HG03565 (cell line): ENCODE measurements at regions not wholly inside any gene's neighbourhood (a gene's known extent, or its start where the extent isn't known, plus 50 kb on each side); places are given as distances from the start of the nearest gene placed in this dataset.

Experiments
- ATAC-seq: cut with Tn5 transposase; IDR thresholded peaks from one replicate; pipeline ENCODE4 v1.9.1; 2021; ENCODE audit warnings: mild to moderate bottlenecking, moderate library complexity; ENCODE audit not compliant: unreplicated experiment

- ATAC-seq = no peak
Observed at GRCh38 chr18:53819671-53820070, 404.8 kb downstream of the MBD2 start.

- no peak for ATAC-seq
Observed at GRCh38 chr18:53819174-53819573, 405.3 kb downstream of the MBD2 start.

- ATAC-seq = no peak
Observed at GRCh38 chr18:53817976-53818950, 406.2 kb downstream of the MBD2 start.

DNA sequence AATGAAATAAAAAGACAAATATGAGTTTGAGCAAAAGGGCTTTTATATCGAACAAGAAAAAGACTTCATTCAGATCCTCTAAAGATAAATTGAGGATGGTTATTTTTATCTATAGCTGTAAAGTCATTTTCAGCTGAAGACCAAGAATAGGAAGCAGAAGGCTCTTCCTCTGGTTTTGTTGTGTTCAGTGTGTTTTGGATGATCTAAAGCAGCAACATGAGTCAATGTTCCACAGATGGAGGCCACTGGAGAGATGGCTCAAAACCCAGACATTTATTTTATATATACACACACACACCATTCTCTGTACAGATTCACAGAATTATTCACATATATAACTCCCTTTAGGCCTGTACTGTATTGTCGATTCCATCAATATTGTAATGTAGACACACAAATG, 424.3 kb downstream of the MBD2 start:
- ATAC-seq = no peak

DNA sequence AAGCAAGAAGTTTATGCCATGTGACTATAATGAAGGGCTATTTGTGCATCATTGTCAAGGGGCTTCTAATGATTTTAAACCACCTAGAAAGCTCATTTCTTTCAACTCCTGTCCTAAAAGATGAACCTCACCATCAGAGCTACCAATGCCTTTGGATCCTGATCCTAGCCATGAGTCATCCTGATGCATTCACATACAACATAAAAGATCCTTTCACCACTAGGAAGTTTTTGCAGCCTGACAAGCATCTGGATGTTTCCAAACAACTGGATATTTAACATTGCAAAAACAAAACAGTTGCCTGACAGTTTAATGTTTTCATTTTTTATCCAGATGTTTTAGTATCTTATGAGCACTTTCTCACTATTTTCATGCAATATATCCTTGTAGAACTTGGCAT, 425.3 kb downstream of the MBD2 start:
- ATAC-seq = no peak

DNA sequence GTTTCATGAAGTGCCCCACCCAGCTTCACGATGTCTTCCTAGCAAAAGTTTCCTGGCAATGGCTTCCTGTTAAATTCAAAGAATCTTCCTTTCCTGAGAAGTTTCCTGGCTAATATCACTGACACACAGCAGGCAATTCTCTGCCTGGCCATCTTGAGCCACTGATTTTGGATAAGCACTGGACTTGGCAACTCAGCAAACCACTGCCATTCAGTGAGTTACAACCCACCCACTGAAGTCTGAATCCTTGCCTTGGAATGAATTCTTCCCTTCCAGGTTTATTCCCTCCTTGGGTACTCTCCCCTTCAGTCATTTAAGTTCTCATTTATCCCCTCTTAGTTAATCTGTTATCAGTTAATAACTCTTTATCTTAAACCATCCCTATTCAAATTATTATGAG, 426.0 kb downstream of the MBD2 start:
- ATAC-seq = no peak

DNA sequence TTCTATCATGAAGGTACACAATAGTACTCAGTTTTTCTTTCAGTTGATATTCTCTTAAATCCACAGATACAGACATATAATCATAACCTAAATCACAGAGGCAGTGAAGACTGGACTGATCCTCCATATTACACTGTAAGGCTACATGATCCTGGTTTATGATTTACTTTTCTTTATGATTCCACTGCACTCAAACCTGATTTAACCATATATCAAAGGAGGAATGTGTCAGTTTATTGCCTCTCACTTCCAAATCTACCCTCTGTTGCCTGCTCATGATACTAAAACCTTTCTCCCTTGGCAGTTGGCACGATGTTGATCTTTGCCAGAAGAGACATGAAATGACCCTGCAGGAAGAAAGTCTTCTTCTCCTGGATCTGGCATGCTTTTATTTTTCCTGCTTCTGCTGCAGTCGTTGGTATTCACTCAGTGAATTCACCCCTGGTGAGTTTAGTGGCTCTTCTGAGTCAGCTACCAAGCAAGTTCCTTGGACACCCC, 426.4 kb downstream of the MBD2 start:
- ATAC-seq = no peak

DNA sequence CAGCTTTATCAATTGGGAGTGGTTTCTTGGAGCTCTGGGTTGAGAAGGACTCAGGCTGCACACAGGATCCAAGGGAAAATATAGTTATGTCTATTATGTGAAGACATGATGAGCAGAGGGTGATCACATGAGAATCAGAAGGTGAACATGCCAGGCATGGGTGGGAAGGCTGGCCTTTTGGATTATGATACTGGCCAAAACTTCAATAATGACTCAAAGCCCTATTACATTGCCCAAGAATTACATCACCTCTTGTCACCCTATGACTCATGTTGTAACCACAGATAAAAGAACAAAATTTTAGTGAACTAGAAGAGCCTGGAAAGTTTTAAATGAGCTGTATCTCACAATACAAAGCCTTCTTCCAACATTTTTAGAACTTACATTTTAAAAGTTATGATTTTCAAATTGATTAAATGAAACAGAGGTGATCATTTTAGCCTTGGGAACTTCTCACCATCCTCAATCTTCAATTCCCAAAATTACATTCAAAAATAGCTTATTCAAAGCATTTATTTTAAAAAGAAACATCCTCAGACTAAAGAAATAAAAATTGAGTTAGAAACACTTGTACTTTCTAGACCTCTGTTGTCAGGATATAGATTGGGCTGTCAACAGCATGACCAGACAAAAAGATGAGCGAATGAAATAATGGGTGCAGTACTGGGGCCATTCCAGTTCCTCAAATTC, 428.3 kb downstream of the MBD2 start:
- peak; percentile 95 for ATAC-seq

DNA sequence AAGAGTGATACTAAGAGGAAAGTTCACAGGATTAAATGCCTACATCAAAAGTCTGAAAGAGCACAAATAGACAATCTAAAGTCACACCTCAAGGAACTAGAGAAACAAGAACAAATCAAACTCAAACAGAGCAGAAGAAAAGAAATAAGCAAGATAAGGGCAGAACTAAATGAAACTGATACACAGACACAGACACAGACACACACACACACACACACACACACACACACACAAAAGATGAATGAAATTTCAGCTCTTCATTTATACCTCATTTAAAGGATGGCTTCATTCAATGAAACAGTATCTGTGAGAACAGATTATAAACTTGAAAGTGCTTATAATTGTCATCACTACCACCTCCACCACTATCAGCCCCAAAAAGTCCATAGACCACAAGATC, 428.9 kb downstream of the MBD2 start:
- ATAC-seq = no peak

DNA sequence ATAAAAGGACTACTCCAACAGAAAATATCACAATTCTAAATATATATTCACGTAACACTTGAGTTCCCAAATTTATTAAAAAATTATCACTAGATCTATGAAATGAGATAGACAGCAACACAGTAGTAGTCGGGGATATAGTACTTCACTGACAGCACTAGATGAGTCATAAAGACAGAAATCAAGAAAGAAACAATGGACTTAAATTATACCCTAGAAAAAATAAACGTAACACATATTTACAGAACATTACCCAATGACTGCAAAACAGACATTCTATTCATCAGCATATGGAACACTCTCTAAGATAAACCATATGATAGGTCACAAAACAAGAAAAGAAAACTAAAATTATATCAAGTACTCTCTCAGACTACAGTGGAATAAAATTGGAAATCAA, 429.4 kb downstream of the MBD2 start:
- no peak for ATAC-seq

DNA sequence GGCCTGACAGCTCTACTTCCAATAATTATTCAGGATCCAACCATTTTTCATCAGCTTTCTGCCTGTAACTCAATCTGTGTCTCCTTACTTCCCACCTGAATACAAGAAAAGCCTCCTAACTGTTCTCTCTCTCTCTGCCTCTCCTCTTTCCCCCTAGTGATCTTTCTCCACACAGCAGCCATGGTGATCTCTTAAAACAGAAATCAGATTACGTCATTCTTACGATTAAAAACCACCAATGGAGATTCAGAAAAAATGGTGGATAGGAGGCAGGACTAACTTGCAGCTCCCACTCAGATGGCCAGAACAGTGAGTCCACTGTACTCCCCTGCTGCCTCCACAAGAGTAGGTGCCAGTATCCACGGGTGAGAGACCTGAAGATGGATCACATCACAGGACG, 431.7 kb downstream of the MBD2 start:
- no peak for ATAC-seq

GRCh38 chr18:53790786-53791185, 433.7 kb downstream of the MBD2 start:
- no peak for ATAC-seq

GRCh38 chr18:53789376-53790247, 434.9 kb downstream of the MBD2 start:
- ATAC-seq = no peak

DNA sequence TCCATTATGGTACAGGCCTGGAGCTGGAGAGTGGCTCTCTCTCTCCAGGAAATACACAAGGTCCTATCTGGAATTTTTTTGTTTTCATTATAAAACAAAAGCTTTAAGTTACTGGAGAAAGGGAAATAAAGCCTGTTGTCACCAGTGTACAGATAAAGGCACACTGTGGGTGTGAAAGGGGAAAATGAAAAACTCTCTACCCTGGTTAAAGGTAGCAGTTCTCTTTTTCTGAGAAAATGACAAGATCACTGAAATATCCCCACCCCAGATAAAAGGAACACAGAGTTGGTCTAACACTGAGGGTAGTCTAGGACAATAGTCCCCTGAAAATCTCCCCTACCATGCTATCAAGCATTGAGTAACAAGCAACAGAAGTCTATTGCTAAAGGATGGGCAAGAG, 438.7 kb downstream of the MBD2 start:
- ATAC-seq = no peak

DNA sequence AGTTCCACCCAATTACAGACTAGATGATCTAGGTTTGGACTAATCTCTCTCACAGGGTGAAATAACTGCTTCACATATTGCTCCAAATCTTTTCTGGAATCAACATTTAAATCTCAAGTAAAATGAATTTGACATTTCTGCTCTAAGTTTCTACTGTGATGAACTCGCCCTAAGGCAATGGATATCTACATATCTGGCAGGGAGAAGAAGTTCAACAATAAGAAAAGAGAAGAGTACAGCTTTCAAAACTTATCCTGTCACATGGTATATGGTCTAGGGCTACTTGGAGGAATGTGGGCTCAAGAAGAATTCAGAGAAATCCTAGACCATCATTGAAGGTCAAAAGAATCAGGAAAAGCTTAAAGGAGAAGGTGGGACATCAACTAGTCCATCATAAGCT, 440.2 kb downstream of the MBD2 start:
- ATAC-seq = no peak

- ATAC-seq = no peak
Observed at GRCh38 chr18:53780666-53781065, 443.8 kb downstream of the MBD2 start.

- ATAC-seq = no peak
Observed at GRCh38 chr18:53772293-53772692, 452.2 kb downstream of the MBD2 start.

- no peak for ATAC-seq
Observed at GRCh38 chr18:53771664-53772063, 452.8 kb downstream of the MBD2 start.

GRCh38 chr18:53765211-53765610, 459.3 kb downstream of the MBD2 start:
- no peak for ATAC-seq

GRCh38 chr18:53764086-53764485, 460.4 kb downstream of the MBD2 start:
- no peak for ATAC-seq

DNA sequence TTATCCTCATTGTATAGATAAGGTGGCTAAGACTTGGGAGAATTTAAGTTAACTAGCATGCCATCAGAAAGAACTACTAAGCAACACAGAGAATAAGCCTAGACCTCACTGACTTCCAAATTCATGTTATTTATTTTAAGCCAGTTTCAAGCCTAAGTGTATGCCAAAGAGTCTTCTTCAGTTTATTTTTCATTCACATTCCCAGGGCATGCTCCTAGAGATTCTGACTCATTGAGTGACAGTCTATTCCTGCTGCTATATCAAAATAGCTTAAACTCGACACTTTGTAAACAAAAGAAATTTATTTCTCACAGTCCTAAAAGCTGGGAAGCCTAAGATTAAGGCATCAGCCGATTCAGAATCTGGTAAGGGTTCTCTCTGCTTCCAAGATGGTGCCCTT, 467.1 kb downstream of the MBD2 start:
- ATAC-seq = no peak
